ENCODE measurements at regions not wholly inside any gene's neighbourhood (a gene's known extent, or its start where the extent isn't known, plus 50 kb on each side); places are given as distances from the start of the nearest gene placed in this dataset.

DNA sequence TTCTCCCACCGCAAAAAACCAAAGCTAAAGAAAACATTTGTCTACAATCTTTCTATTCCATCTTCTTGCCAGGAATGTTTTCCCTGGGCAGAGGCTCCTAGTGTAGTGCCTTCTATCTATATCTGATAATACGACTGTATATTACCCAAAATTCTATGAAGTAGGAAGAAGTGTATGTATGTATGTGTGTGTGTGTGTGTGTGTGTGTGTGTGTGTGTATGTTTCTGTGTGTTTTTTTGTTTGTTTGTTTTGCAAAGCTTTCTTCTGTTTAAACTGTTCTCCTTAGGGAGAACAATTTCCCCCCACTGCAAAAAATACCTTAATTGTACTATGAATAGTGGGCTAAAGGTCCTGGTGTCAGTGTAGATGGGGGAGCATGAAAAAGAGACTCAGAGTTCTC lies 312.6 kb upstream of the CITED2 start:
- DNase-seq (ENCODE audit: low read depth in 2 of 3, low spot score in 1 of 3): no peak

DNA sequence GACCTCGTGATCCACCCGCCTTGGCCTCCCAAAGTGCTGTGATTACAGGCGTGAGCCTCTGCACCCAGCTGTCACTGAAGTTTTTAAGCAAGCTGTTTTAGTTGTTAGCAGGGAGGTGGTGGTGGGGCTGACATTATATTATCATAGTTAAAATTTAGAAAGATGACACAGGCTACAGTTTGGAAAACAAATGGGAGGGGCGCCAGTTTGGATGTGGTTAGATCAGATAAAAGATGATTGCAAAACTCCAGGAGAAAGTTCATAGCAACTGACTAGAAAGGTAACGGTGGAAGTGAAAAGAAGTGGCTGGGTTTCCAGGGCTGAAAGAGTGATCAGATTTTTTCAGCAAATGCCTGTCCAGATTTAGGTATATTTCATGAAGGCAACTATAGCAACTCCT lies 311.9 kb upstream of the CITED2 start:
- DNase-seq (ENCODE audit: low read depth in 2 of 3, low spot score in 1 of 3): no peak

DNA sequence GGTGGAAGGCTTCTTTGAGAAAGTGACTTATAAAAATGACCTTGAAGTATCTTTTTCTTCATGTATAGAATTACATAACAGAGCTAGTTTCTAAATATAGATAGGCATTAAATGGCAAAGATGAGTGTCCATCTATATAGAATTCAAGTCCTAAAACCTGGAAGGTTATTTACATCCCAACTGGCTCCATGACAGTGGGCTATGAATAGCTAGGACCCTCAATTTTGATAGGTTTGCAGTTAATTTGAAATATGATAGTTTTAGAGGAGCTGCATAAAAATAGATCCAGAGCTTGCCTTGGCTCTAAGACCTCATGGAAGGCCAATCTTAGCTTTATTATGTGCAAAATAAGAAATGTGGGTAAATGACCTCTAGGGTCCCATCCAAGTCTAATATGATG lies 310.6 kb upstream of the CITED2 start:
- no peak for DNase-seq (ENCODE audit: low read depth in 2 of 3, low spot score in 1 of 3)

DNA sequence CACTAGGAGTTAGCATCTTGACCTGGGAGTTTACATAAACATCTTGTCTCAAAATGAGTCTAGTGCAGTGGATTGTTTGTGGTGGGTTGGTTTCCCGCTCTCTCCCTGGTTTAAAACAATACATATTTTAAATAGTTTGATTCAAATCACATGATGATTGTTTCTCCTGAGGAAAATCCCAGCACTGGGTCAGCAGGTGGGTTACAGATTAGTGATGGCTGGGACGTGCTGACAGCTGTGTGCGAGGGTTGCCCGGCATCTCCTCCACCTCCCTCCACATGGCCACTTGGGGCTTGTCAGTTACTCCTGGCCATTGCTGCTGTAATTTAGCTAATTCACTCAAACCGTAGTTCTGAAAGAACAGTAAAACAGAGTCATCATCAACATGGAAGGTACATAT lies 306.4 kb upstream of the CITED2 start:
- DNase-seq (ENCODE audit: low read depth in 2 of 3, low spot score in 1 of 3): no peak

DNA sequence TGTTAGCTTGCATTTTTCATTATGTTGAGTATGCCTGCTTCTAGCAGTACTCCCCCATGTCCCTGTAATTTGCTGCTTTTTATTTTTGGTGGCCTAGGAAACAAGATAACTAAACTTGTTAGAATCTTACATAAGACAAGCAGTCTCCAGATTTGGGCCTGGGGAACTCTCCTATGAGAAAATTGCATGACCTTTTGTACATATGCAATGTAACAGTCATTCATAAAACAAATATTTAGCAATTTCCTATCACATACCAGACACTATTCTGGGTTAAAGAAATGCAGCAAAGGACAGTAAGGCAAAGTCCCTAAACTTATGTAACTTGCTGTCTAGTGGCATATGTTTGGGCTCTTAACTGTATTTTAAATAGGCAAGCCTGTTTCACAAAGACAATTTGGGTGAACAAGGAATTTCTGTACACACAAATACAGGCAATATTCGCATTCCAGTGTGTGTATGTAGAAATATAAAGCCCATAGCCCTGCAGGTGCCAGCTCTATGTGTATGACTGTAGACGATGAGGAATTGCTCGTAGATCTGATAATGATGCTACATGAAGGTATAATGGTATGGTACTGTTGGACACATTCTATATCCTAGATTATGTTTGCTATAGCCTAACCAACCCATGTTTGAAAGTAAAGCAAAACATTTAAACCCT lies 305.2 kb upstream of the CITED2 start:
- DNase-seq (ENCODE audit: low read depth in 2 of 3, low spot score in 1 of 3): no peak

DNA sequence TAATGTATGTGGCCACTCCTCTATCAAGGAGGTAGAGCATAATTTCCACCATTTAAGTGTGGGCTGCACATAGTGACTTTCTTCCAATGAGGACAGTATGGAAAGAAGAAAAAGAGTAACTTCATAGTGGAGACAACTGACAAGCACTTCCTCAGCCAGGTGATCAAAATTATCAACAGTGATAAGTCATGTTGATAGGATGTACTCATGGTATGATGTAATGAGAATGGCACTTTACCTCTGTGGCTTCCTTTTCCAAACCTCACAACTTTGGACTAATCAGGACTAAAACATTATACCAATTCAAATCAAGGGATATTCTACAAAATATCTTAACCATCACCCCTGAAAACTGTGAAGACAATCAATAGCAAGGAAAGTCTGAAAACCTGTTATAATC lies 302.3 kb upstream of the CITED2 start:
- DNase-seq (ENCODE audit: low read depth in 2 of 3, low spot score in 1 of 3): no peak

DNA sequence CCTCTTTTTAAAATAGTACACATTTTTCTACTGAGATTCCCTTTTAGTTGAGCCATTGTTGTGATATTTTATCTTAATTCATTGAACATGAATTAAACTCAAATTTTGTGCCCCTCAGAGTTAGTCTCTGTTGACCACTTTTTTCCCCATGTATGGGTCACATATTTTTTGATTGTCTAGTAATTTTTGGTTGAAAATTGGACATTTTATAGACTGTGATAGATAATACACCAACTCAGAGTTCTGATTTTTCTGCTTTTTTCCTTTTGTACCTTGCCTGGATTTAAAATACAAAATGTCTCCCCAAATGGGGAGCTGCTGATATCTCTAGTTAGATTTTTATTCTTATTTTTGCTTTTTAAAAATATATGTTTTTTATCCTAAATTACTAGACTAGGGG lies 291.8 kb upstream of the CITED2 start:
- DNase-seq (ENCODE audit: low read depth in 2 of 3, low spot score in 1 of 3): no peak

DNA sequence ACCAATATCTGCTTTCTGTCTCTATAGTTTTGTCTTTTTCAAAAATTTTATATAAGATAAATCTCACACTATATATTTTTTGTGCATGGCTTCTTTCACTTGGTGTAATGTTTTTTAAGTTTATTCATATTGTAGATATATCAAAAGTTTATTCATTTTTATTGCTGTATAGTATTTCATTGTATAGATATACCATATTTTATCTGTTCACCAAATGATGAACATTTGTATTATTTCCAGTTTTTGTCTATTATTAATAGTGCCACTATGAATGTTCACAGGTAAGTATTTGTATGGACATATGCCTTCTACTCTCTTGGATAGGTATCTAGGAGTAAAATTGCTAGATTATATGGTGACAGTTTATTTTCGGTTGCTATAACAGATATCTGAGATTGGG lies 289.5 kb upstream of the CITED2 start:
- DNase-seq (ENCODE audit: low read depth in 2 of 3, low spot score in 1 of 3): no peak

DNA sequence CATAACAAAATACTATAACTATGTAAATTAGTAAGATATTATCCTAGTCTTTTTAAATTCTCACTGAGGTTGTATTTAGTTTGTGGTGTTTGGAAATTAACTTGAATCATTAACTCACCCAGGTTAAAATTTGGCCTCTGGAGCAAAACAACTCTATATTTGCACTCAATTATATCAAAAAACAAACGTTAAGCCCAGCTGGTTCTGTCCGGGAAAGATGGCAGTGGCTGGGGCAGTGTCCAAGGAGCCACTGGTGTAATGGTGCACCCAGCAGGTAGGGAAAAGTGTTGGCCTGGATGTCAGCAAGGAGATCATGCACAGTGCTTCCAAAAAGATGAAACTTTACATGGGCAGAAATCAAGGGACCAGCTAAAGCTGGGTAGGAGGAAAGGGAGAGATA lies 285.3 kb upstream of the CITED2 start:
- no peak for DNase-seq (ENCODE audit: low read depth in 2 of 3, low spot score in 1 of 3)

DNA sequence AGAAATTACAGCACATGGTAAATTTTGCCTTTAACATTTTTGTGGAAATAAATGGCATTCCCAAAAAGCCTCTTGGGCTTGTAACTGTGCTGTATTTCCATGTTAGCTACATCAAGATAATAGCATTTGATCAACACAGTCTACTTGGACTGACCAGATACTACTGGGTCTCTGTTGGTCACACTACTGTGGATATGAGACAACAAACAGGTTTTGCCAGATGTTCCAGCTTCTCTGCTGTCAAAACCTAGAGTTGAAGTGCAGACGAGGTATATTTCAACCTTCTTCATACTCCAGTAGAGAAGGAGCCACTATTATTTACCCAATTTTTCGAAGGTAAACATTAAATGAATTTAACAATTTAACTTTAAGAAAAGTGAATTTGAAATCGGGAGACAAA lies 284.7 kb upstream of the CITED2 start:
- no peak for DNase-seq (ENCODE audit: low read depth in 2 of 3, low spot score in 1 of 3)

DNA sequence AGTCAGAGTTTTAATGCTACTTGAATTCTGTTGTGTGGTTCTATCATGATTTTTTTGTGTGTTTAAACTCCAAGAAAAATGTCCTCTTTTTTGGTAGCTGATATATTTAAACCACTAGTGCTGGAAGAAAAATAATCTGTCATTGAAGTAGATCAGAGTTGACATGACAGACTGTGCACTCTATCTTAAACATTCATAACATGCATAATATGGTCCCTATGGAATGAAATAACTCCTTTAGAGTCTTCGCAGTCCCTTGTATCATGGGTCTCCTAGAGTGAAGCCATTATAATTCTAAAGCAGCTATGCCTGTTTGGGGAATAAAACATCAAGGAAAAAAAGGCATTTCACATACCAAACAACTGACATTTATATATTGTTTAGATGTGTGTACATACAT lies 282.7 kb upstream of the CITED2 start:
- no peak for DNase-seq (ENCODE audit: low read depth in 2 of 3, low spot score in 1 of 3)

DNA sequence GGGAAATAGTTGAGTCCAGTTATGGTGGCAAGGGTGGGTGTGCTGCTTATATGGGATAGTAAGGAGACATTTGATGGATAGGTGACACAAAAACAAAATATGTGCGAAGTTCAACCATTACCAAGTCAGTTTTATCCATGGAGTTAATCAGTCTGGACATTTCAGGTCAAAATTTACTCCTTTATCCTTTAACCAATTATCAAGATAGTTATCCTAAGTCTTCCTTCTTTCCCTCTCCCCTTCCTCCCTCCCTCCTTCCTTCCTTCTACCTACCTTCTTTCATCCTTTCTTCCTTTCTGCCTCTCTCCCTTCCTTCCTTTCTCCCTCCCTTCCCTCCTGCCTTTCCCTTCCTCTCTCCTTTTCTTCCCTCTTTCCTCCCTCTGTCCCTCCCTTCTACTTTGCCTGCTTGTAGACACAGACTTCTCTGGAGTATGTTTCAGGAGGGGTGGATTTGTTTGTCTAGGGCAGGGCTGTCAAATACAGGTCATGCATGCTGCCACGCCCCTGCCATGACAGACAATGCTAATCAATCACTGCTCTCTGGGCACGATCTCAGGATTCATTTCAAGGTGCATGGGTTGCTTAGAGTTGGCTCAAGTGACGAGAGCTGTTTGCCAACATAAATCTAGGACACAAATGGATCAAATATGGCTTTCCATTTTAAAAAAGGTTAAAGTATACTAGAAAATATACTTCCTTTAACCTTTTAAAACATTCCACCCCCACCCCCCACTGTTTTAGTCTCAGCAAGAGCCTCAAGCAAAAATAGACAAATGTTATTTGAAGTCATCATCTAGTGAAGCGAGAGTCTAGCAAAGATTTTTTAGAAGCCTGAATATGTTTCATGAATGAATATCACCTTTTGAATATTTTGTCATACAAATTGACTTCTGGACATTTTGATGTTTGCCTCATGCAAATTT lies 281.6 kb upstream of the CITED2 start:
- no peak for DNase-seq (ENCODE audit: low read depth in 2 of 3, low spot score in 1 of 3)

DNA sequence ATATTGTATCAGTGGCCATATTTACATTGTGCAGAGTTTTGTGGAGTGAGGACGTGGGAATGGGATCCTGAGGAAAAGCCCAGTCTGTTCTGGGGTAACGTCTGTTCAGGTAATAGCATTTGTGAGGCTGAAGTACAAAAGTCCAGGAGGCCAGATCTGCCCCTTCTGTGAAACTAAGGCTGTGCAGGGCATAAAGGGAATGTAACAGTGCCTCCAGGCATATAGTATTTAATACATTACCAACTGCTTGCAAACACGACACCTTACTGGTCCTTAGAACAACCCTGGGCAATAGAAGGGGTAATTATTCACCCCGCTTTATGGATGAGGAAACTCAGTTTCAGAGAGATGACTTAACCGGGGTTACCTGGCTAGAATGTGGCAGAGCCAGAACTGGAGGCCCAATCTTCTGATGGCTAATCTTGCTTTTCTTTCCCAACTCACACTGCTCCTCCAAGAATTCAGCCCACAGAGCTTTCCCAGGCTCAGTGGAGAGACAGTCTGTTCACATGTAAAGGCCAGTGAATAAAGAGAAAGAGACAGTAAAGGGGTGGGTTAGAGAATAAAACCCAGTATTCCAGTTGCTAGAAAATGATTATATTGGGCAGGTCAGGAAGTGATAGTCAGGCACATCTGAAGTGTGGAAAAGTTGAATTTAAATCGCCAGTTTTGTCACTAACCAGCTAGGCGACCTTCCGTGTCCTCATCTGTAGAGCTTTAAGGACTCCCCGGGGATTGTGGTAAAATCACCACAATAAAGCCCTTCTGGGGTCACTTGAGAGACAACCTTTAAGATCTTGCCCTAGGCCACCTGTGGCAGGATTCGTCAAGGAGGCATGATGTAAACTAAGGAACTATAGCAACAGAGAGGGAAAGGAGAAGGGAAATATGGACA lies 280.7 kb upstream of the CITED2 start:
- no peak for DNase-seq (ENCODE audit: low read depth in 2 of 3, low spot score in 1 of 3)

DNA sequence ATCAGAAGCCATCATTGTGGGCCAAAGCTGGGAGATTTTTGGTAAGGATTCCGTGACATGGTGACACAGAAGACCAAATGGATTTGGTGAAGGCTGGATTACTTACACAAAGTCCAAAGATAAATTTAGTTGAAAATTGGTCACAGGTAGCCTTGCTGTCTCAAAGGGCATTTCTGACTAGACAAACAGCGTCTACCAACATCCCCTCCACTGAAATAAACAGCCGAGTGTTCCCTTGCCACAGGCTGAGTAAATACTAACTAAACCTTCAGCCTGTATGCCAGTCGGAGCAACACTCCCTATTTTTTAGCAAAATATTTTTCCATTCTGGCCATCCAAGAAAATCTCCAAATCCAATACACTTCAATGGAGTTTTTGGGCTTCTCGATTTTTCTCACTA lies 279.9 kb upstream of the CITED2 start:
- no peak for DNase-seq (ENCODE audit: low read depth in 2 of 3, low spot score in 1 of 3)

DNA sequence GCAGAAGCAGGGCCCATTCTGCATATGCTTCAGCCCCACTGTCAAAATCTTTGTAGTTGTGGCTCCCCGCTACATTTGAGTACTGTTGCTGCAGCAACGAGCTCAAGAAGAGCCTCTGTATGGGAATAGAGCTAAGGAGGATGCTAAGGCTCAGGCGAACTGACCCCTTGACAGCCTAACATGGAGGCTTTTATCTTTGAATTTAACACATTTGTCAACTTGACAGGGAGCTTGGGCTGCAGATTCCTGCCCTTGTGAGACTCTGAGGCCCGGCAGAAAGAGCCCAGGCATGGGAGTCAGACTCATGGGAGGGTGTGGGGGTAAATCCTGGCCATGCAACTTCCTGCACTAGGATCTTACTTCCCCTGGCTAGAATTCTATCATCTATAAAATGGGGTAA lies 278.7 kb upstream of the CITED2 start:
- DNase-seq (ENCODE audit: low read depth in 2 of 3, low spot score in 1 of 3): no peak

DNA sequence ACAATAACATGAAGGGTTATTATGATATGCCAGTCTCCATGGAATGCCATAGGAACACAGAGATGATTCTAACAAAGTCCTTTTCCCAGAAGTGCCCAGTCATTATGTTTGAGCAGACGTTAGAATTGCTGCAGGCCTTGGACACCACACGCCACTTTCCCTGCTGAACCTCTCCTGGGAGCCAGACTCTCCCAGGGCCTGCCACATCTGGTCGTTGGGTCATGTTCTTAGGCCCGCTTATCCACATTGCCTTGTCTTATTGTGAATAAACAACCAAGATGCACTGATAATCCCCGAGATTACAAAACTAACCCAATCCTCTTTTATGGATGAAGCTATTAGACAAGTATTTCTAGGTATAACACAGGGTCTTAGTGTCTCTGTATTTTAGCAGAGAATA lies 276.5 kb upstream of the CITED2 start:
- no peak for DNase-seq (ENCODE audit: low read depth in 2 of 3, low spot score in 1 of 3)

DNA sequence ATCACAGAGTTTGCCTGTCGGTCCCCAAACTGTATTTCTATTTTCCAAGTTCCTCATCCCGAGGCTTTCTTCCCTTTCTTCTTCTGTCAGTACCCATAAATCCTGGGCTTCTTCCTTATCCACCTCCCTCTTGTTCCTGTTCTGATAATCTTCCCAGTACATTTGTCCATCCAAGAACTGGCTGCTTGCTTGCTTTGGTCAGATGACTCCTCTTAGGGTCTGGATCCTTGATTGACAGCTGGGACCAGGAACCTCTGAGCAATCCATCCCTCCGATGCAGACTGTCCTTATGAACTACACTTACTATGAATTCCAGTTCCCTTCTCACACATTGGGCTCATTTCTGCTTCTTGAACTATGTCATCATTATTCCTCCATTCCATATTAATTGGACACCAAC lies 275.3 kb upstream of the CITED2 start:
- DNase-seq (ENCODE audit: low read depth in 2 of 3, low spot score in 1 of 3): no peak

DNA sequence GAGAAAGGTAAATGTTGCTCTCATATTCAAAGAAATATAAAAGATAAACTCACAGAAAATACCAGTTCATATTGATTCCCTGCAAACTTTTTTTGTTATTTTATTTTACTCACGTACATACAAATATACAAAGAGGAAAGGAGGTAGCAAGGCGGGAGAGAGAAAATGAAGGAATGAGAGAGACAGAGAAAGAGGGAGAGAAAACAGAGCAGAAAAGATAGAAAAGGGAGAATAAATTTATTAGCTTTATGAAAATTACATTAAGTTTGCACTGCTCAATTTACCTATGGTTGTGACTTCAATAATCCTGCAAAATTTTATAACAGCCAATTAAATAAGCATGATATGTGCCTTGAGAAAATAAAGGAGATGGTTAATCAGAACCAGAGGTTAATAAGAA lies 274.7 kb upstream of the CITED2 start:
- no peak for DNase-seq (ENCODE audit: low read depth in 2 of 3, low spot score in 1 of 3)

DNA sequence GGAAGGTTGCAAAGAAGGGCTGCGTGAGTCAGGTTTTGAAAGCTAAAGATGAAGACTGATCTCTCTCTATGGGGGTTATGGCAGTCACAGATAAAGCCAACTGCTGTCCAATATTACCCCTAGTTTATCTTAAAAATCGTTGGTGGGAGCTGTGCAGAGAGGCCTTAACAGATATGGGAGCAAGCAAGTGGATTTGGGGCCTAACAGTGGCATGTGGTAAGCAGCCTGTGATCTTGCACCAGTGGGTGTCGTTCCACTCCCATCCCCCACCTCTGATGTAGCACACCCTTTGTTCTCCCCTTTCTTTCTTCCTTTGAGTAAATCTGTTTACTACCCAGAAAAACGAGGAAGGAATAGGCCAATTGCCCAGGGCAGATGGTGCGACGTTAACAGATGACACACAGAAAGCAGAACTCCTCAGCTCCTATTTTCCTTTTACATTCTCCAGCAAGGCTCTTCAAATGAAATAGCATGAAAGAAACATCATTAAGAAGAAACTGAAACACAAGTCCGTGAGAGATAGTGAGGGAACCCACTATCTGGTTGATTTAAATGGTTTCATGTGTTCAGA lies 274.1 kb upstream of the CITED2 start:
- no peak for DNase-seq (ENCODE audit: low read depth in 2 of 3, low spot score in 1 of 3)

DNA sequence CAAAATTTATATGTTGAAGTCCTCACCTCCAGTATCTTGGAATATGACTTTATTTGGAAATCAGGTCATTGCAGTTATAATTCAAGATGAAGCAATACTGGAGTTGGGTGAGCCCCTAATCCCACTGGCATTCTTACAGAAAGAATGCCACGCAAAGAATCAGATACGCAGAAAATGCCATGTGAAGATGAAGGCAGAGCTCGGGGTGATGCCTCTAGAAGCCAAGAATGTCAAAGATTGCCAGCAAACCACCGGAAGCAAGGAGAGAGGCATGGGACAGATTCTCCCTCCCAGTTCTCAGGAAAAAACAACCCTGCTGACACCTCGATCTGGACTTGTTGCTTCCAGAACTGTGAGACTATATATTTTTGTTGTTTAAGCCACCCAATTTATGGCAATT lies 273.4 kb upstream of the CITED2 start:
- DNase-seq (ENCODE audit: low read depth in 2 of 3, low spot score in 1 of 3): no peak

DNA sequence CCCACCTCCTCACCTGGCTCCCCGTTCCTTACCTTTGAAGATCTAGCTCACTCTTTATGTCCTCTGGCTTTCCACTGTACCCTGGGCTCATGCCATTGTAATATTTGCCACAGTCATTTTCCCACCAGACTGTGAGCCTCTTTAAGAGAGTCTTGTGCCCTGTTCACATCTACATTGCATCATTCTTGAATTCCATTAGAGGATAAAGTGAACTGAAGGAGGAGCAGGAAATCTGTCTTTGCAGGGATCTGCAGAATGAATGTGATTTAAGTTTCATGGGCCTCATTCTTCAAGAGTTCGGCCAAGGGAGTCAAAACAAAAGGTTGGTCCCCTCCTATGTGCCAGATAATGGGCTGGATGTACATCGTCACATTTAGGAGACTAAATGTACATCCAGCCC lies 272.6 kb upstream of the CITED2 start:
- DNase-seq (ENCODE audit: low read depth in 2 of 3, low spot score in 1 of 3): no peak

Data from stimulated activated CD4-positive, alpha-beta T cell treated with anti-CD3 and anti-CD28 coated beads, Interleukin-12 subunit alpha, Interleukin-12 subunit beta, amount 100 ng/mL, for 48 hours (primary cell).